ENCODE measurements at regions not wholly inside any gene's neighbourhood (a gene's known extent, or its start where the extent isn't known, plus 50 kb on each side); places are given as distances from the start of the nearest gene placed in this dataset.

GRCh38 chr6:156550949-156551348 is 226.2 kb upstream of the ARID1B start:
- Mint-ChIP-seq H3K9me3 (no peaks in the 10 kb centered on the region), H3K36me3 (ENCODE audit: low read depth) (no peaks in the 10 kb centered on the region), H3K4me1 (ENCODE audit: low read depth) (no peaks in the 10 kb centered on the region), H3K27ac (no peak overlapping the region), H3K4me3 (no peak overlapping the region), H3K27me3 (ENCODE audit: low read depth) (no peaks in the 10 kb centered on the region)
- no peak for DNase-seq
- intact Hi-C loops (cut with micrococcal nuclease), result no loop called here
- CTCF ChIA-PET, result no interaction called here

DNA sequence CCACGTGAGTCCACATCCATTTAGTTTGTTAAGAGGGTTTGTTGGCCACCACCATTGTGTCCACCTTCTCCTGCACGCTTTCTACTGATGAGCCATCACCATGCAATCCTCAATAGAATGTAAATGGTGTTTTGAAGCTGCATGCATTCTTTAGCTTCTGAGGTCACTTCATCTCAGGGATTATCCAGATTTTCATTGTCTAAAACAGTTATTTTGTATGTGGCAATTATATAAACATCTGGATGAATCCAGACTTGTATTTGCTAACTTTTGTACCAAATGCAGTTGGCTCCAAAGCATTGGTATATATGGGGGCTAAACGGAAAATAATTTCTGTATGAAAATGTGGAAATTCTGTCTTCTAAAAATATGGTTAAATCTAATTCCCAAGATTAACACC is 231.2 kb upstream of the ARID1B start:
- CTCF ChIA-PET, result no interaction called here
- no peaks in the 10 kb centered on the region for H3K9me3 Mint-ChIP-seq
- intact Hi-C loops (cut with micrococcal nuclease), result no loop called here

DNA sequence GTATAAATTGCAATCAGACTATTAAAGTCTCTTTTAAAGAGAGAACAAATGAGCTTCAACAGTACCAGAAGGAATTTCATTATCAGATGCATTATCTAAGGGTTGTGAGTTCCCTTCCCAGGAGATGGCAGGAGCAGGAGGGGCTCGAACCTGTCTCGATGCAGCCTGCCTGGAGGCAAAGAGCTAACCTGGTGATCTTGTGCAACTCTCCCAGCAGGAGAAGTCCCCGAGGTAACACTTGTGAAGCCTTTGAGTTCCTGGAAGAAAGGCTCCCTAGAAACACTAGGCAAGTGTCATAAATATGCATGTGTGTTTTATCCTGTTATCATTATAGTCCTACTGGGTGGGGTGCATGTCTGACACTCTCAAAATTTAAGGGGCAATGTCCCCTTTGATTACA is 232.2 kb upstream of the ARID1B start:
- DNase-seq, result no peak
- Mint-ChIP-seq H3K27me3 (ENCODE audit: low read depth) (no peaks in the 10 kb centered on the region), H3K4me1 (ENCODE audit: low read depth) (no peaks in the 10 kb centered on the region), H3K9me3 (no peaks in the 10 kb centered on the region), H3K4me3 (no peak overlapping the region), H3K36me3 (ENCODE audit: low read depth) (no peaks in the 10 kb centered on the region), H3K27ac (no peak overlapping the region)
- CTCF ChIA-PET, result no interaction called here
- intact Hi-C loops (cut with micrococcal nuclease), result no loop called here

More for the DNA sequence above, 231.2 kb upstream of the ARID1B start:
- Mint-ChIP-seq H3K36me3 (ENCODE audit: low read depth) (no peaks in the 10 kb centered on the region), H3K4me3 (no peak overlapping the region), H3K27ac (no peak overlapping the region), H3K27me3 (ENCODE audit: low read depth) (no peaks in the 10 kb centered on the region), H3K4me1 (ENCODE audit: low read depth) (no peaks in the 10 kb centered on the region)
- no peak for DNase-seq

DNA sequence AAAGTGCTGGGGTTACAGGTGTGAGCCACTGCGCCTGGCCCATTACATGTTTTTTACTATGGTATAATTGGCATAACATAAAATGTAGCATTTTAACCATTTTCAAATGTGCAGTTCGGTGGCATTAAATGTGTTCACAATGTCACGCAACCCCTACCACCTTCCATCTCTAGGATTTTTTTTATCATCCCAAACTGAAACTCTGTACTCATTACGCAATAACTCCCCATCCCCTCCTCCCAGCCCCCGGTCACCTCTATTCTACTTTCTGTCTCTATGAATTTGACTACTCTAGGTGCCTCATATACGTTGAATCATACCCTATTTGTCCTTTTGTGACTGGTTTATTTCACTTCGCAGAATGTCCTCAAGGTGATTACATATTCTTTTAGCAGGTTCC is 233.1 kb upstream of the ARID1B start:
- no peaks in the 10 kb centered on the region for H3K4me1 Mint-ChIP-seq (ENCODE audit: low read depth)
- H3K27me3 Mint-ChIP-seq (ENCODE audit: low read depth), result no peaks in the 10 kb centered on the region
- no peaks in the 10 kb centered on the region for H3K9me3 Mint-ChIP-seq
- H3K4me3 Mint-ChIP-seq, result no peak overlapping the region
- DNase-seq, result no peak
- no peak overlapping the region for H3K27ac Mint-ChIP-seq
- intact Hi-C loops (cut with micrococcal nuclease), result no loop called here
- no peaks in the 10 kb centered on the region for H3K36me3 Mint-ChIP-seq (ENCODE audit: low read depth)
- CTCF ChIA-PET, result no interaction called here

- no peak for DNase-seq
- H3K36me3 Mint-ChIP-seq (ENCODE audit: low read depth), result no peaks in the 10 kb centered on the region
- H3K4me3 Mint-ChIP-seq, result no peak overlapping the region
- intact Hi-C loops (cut with micrococcal nuclease), result no loop called here
- CTCF ChIA-PET, result no interaction called here
- no peak overlapping the region for H3K27ac Mint-ChIP-seq
- no peaks in the 10 kb centered on the region for H3K27me3 Mint-ChIP-seq (ENCODE audit: low read depth)
- H3K9me3 Mint-ChIP-seq, result no peaks in the 10 kb centered on the region
- no peaks in the 10 kb centered on the region for H3K4me1 Mint-ChIP-seq (ENCODE audit: low read depth)
Observed at GRCh38 chr6:156543431-156543830, 233.7 kb upstream of the ARID1B start.

- no peak for DNase-seq
- H3K27me3 Mint-ChIP-seq (ENCODE audit: low read depth), result no peaks in the 10 kb centered on the region
- H3K9me3 Mint-ChIP-seq, result no peaks in the 10 kb centered on the region
- CTCF ChIA-PET, result no interaction called here
- H3K27ac Mint-ChIP-seq, result no peak overlapping the region
- intact Hi-C loops (cut with micrococcal nuclease), result no loop called here
- H3K4me3 Mint-ChIP-seq, result no peak overlapping the region
- H3K36me3 Mint-ChIP-seq (ENCODE audit: low read depth), result no peaks in the 10 kb centered on the region
- H3K4me1 Mint-ChIP-seq (ENCODE audit: low read depth), result no peaks in the 10 kb centered on the region
Observed at GRCh38 chr6:156538875-156539660, 238.1 kb upstream of the ARID1B start.

DNA sequence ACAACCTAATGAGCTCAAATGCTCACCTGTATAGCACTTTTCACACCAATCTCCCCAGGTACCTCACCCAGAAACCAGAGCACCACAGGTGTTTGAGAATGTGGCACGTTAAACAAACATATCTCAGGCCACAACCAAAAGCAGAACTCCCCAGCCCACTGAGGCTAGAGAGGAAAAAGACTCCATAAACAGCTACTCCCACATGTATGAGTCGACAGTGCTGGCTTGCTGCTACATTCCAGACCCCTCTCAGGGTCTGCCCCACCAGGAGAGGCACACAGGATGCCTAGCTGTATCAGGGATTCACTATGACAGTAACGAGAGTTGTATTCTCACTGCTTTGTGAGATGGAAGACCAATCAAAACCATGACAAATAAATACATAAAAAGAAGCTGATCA is 242.6 kb upstream of the ARID1B start:
- Mint-ChIP-seq H3K36me3 (ENCODE audit: low read depth) (no peaks in the 10 kb centered on the region), H3K27me3 (ENCODE audit: low read depth) (no peaks in the 10 kb centered on the region), H3K9me3 (no peaks in the 10 kb centered on the region), H3K4me3 (no peak overlapping the region), H3K4me1 (ENCODE audit: low read depth) (no peaks in the 10 kb centered on the region), H3K27ac (no peak overlapping the region)
- no peak for DNase-seq
- CTCF ChIA-PET, result no interaction called here
- intact Hi-C loops (cut with micrococcal nuclease), result no loop called here

DNA sequence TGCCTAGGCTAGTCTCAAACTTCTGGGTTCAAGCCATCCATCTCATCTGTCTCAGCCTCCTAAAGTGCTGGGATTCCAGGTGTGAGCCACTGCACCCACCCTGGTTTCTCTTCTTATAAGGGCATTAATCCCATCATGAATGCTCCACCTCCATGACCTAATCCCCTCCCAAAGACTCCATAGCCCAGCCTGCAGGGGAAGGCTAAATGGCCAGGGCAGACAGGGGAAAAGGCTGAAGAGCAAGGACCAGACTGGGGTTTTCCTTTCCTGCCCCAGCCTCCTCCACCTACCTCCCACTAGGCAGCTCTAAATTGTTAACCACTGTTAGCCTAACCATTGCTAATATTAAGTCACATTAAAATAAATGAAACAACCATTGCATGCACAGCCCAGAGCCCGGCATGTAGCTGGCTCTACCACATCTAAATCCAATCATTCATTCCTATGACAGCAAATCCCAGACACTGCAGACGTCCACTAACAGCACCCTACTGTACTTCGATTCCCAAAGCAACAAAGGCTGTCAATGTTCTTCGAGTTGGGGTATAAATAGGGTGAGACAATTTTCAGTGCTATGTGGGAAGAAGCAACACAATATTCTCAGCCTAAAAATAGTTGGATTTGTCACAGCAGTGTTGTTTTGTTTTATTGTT is 243.2 kb upstream of the ARID1B start:
- CTCF ChIA-PET, result no interaction called here
- H3K4me3 Mint-ChIP-seq, result no peak overlapping the region
- H3K27ac Mint-ChIP-seq, result no peak overlapping the region
- no peaks in the 10 kb centered on the region for H3K36me3 Mint-ChIP-seq (ENCODE audit: low read depth)
- DNase-seq, result no peak
- no peaks in the 10 kb centered on the region for H3K27me3 Mint-ChIP-seq (ENCODE audit: low read depth)
- intact Hi-C loops (cut with micrococcal nuclease), result no loop called here
- no peaks in the 10 kb centered on the region for H3K4me1 Mint-ChIP-seq (ENCODE audit: low read depth)
- H3K9me3 Mint-ChIP-seq, result no peaks in the 10 kb centered on the region

DNA sequence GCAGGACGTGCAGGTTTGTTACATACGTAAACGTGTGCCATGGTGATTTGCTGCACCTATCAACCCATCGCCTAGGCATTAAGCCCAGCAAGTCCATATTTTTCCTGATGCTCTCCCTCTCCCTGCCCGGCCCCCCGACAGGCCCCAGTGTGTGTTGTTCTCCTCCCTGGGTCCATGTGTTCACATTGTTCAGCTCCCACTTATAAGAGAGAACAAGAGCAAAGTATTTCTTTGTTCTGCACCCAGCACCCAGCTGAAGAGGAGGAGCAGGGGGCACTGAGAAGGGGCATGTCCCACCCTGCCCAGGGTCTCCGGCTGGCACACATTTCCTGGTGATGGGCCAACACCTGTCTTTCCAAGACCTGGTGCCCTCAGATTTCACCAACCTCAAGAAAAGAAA is 251.1 kb upstream of the ARID1B start:
- H3K27ac Mint-ChIP-seq, result no peak overlapping the region
- no peaks in the 10 kb centered on the region for H3K27me3 Mint-ChIP-seq (ENCODE audit: low read depth)
- H3K4me3 Mint-ChIP-seq, result no peak overlapping the region
- DNase-seq, result no peak
- intact Hi-C loops (cut with micrococcal nuclease), result no loop called here
- H3K9me3 Mint-ChIP-seq, result no peaks in the 10 kb centered on the region
- no peaks in the 10 kb centered on the region for H3K36me3 Mint-ChIP-seq (ENCODE audit: low read depth)
- CTCF ChIA-PET, result no interaction called here
- no peaks in the 10 kb centered on the region for H3K4me1 Mint-ChIP-seq (ENCODE audit: low read depth)

- Mint-ChIP-seq H3K9me3 (no peaks in the 10 kb centered on the region), H3K27ac (no peak overlapping the region), H3K36me3 (ENCODE audit: low read depth) (no peaks in the 10 kb centered on the region), H3K4me3 (no peak overlapping the region), H3K27me3 (ENCODE audit: low read depth) (no peaks in the 10 kb centered on the region), H3K4me1 (ENCODE audit: low read depth) (no peaks in the 10 kb centered on the region)
- CTCF ChIA-PET, result no interaction called here
- no peak for DNase-seq
- intact Hi-C loops (cut with micrococcal nuclease), result no loop called here
Observed at GRCh38 chr6:156525541-156525940, 251.6 kb upstream of the ARID1B start.

DNA sequence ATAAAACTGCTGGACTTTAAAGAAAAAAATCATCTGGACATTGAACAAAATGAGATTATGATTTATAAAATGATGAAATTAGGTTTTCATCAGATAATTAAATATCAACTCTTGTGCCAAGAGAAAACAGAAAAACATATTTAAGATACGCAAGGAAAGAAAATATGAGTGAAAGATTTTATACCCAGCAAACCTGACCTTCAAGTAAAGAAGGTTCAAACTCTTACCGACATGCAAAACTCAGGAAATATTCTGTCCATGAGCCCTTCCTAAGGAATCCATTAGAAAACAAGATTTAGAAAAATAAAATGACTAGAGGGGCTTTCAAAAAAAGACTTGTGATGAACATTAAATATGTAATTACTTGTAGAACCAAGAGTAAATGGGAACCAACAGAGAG is 257.2 kb upstream of the ARID1B start:
- H3K9me3 Mint-ChIP-seq, result peaks cover 5% of the 10 kb centered on the region
- CTCF ChIA-PET, result no interaction called here
- no peak overlapping the region for H3K27ac Mint-ChIP-seq
- H3K36me3 Mint-ChIP-seq (ENCODE audit: low read depth), result peaks cover 2% of the 10 kb centered on the region
- intact Hi-C loops (cut with micrococcal nuclease), result no loop called here
- H3K27me3 Mint-ChIP-seq (ENCODE audit: low read depth), result no peaks in the 10 kb centered on the region
- DNase-seq, result no peak
- H3K4me1 Mint-ChIP-seq (ENCODE audit: low read depth), result no peaks in the 10 kb centered on the region
- no peak overlapping the region for H3K4me3 Mint-ChIP-seq

GRCh38 chr6:156517088-156517487 is 260.1 kb upstream of the ARID1B start:
- intact Hi-C loops (cut with micrococcal nuclease), result no loop called here
- Mint-ChIP-seq H3K9me3 (peaks cover 5% of the 10 kb centered on the region), H3K4me3 (no peak overlapping the region), H3K27ac (no peak overlapping the region), H3K27me3 (ENCODE audit: low read depth) (no peaks in the 10 kb centered on the region), H3K36me3 (ENCODE audit: low read depth) (peaks cover 2% of the 10 kb centered on the region), H3K4me1 (ENCODE audit: low read depth) (no peaks in the 10 kb centered on the region)
- CTCF ChIA-PET, result no interaction called here
- no peak for DNase-seq

- Mint-ChIP-seq H3K27me3 (ENCODE audit: low read depth) (no peaks in the 10 kb centered on the region), H3K27ac (no peak overlapping the region), H3K36me3 (ENCODE audit: low read depth) (peaks cover 2% of the 10 kb centered on the region), H3K4me3 (no peak overlapping the region), H3K4me1 (ENCODE audit: low read depth) (no peaks in the 10 kb centered on the region), H3K9me3 (peaks cover 5% of the 10 kb centered on the region)
- CTCF ChIA-PET, result no interaction called here
- DNase-seq, result no peak
- intact Hi-C loops (cut with micrococcal nuclease), result no loop called here
Observed at GRCh38 chr6:156515242-156515641, 261.9 kb upstream of the ARID1B start.

Data from activated naive CD4-positive, alpha-beta T cell treated with anti-CD3 and anti-CD28 coated beads for 36 hours (primary cell).